Neural cell (in vitro differentiated cells): ENCODE measurements at regions not wholly inside any gene's neighbourhood (a gene's known extent, or its start where the extent isn't known, plus 50 kb on each side); places are given as distances from the start of the nearest gene placed in this dataset.

Experiments used
- H2AFZ ChIP-seq: fragments of 200-600, 300-800 bp; sonication (generic), shearing (Covaris generic); 2 replicates; pipeline ENCODE4 v1.6.0; 2014; ENCODE audit warnings: low read depth, mild to moderate bottlenecking, antibody characterized with exemption, low read length, moderate library complexity
- H3F3A ChIP-seq: fragments of 200-600 bp; shearing (Covaris generic); 2 replicates; pipeline ENCODE4 v1.6.1; 2016; ENCODE audit warnings: mild to moderate bottlenecking, moderate library complexity, mixed read lengths, antibody characterized with exemption, low read length; ENCODE audit not compliant: insufficient read depth, poor library complexity, severe bottlenecking
- H3K27ac ChIP-seq: fragments of 200-600, 300-800 bp; sonication (generic), shearing (Covaris generic); 2 replicates; pipeline ENCODE4 v1.5.1; 2014; ENCODE audit warnings: mild to moderate bottlenecking, low read length, moderate library complexity
- H3K27me3 ChIP-seq: fragments of 300-800, 200-600 bp; sonication (generic), shearing (Covaris generic); 2 replicates; pipeline ENCODE4 v1.6.0; 2014; ENCODE audit warnings: mild to moderate bottlenecking, low read depth, low read length, moderate library complexity; ENCODE audit not compliant: insufficient read depth
- H3K36me3 ChIP-seq: fragments of 300-800, 200-600 bp; sonication (generic), shearing (Covaris generic); 2 replicates; pipeline ENCODE4 v1.5.1; 2014; ENCODE audit warnings: mild to moderate bottlenecking, antibody characterized with exemption, low read length, moderate library complexity; ENCODE audit not compliant: insufficient read depth
- H3K4me2 ChIP-seq: fragments of 300-800, 200-600 bp; sonication (generic), shearing (Covaris generic); 2 replicates; pipeline ENCODE4 v1.6.0; 2014; ENCODE audit warnings: mild to moderate bottlenecking, low read length
- H3K4me3 ChIP-seq: fragments of 300-800, 200-600 bp; sonication (generic), shearing (Covaris generic); 2 replicates; pipeline ENCODE4 v1.5.1; 2014; ENCODE audit warnings: mild to moderate bottlenecking, low read length, moderate library complexity
- H3K79me2 ChIP-seq: fragments of 200-600 bp; shearing (Covaris generic); replicated peaks from 2 replicates; pipeline ENCODE4 v1.6.0; 2014; ENCODE audit warnings: mild to moderate bottlenecking, low read length, moderate library complexity; ENCODE audit not compliant: insufficient read depth
- H3K9ac ChIP-seq: fragments of 300-800, 200-600 bp; sonication (generic), shearing (Covaris generic); 2 replicates; pipeline ENCODE4 v1.6.1; 2016; ENCODE audit warnings: mild to moderate bottlenecking, low read length, mixed read lengths
- H3K9me2 ChIP-seq: fragments of 200-600 bp; shearing (Covaris generic); 2 replicates; pipeline ENCODE4 v1.6.1; 2016; ENCODE audit warnings: mild to moderate bottlenecking, low read length, mixed read lengths; ENCODE audit not compliant: insufficient read depth
- H3K9me3 ChIP-seq: fragments of 200-600, 300-800 bp; sonication (generic), shearing (Covaris generic); 2 replicates; pipeline ENCODE4 v1.6.1; 2016; ENCODE audit warnings: mild to moderate bottlenecking, mixed run types, low read length, moderate library complexity, mixed read lengths
- H4K20me1 ChIP-seq: fragments of 200-600 bp; shearing (Covaris generic); 2 replicates; pipeline ENCODE4 v1.6.1; 2016; ENCODE audit warnings: mild to moderate bottlenecking, mixed run types; ENCODE audit not compliant: insufficient read depth
- CTCF ChIP-seq: fragments of 450-650 bp; IDR thresholded peaks from 2 replicates; pipeline ENCODE4 v1.5.1; 2014; ENCODE audit warnings: antibody characterized with exemption, mild to moderate bottlenecking, moderate library complexity; ENCODE audit not compliant: poor library complexity, severe bottlenecking
- EP300 ChIP-seq: fragments of 450-650 bp; conservative IDR thresholded peaks from 2 replicates; pipeline ENCODE4 v1.6.1; 2014; ENCODE audit warnings: antibody characterized with exemption, mild to moderate bottlenecking, moderate library complexity; ENCODE audit not compliant: poor library complexity, severe bottlenecking
- EZH2 ChIP-seq: fragments of 200-600, 300-800 bp; shearing (Covaris generic), sonication (generic); IDR thresholded peaks from 2 replicates; pipeline ENCODE4 v1.6.1; 2014; ENCODE audit warnings: antibody characterized with exemption, low read length, borderline replicate concordance, mild to moderate bottlenecking; ENCODE audit not compliant: insufficient read depth, poor library complexity, severe bottlenecking
- MXI1 ChIP-seq: fragments of 450-650 bp; conservative IDR thresholded peaks from 2 replicates; pipeline ENCODE4 v1.6.1; 2014; ENCODE audit warnings: antibody characterized with exemption, mild to moderate bottlenecking; ENCODE audit not compliant: poor library complexity, severe bottlenecking
- POLR2AphosphoS5 ChIP-seq: IDR thresholded peaks from 2 replicates; pipeline ENCODE4 v1.6.1; 2012
- RAD21 ChIP-seq: fragments of 450-650 bp; conservative IDR thresholded peaks from 2 replicates; pipeline ENCODE4 v1.6.1; 2014; ENCODE audit warnings: antibody characterized with exemption, mild to moderate bottlenecking, moderate library complexity
- REST ChIP-seq: IDR thresholded peaks from 2 replicates; pipeline ENCODE4 v1.6.1; 2012; ENCODE audit warnings: borderline replicate concordance
- SMC3 ChIP-seq: fragments of 450-650 bp; conservative IDR thresholded peaks from 2 replicates; pipeline ENCODE4 v1.6.1; 2014; ENCODE audit warnings: antibody characterized with exemption, mild to moderate bottlenecking, moderate library complexity; ENCODE audit not compliant: poor library complexity
- TAF1 ChIP-seq: IDR thresholded peaks from 2 replicates; pipeline ENCODE4 v1.6.1; 2012; ENCODE audit warnings: low read depth

- H3K4me2 ChIP-seq, result no peak overlapping the region
- H3K9ac ChIP-seq, result no peak overlapping the region
- H3K27ac ChIP-seq, result no peak overlapping the region
Measured at GRCh38 chr11:112780351-112781087, 180.7 kb upstream of the NCAM1 start.

DNA sequence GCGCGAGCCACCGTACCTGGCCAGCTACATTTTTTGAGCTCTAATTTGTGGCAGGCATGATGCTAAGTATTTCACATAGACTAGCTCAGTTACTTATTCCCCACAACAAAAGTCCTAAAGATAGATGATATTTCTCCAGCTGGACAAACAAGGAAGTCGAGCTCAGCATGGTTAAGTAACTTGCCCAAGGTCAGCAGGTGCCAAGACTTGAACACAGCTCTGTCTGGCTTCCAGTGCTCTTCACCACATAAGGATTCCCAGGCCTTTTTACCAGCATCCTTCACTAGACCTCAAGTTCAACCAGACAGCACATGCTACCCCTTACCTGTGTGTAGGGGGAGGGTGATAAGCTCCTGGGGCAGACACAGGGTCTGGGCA is 177.3 kb upstream of the NCAM1 start:
- H3K79me2 ChIP-seq, result no peaks in the 10 kb centered on the region
- H3K9me3 ChIP-seq, result no peaks in the 10 kb centered on the region
- no peak overlapping the region for H3K27ac ChIP-seq
- no peak overlapping the region for H3K4me3 ChIP-seq
- H3K36me3 ChIP-seq, result no peaks in the 10 kb centered on the region
- H3K4me2 ChIP-seq, result no peak overlapping the region
- H3K9ac ChIP-seq, result no peak overlapping the region
- no peaks in the 10 kb centered on the region for H3K27me3 ChIP-seq
- H3F3A ChIP-seq, result no peaks in the 10 kb centered on the region
- no peak overlapping the region for H2AFZ ChIP-seq
- no peaks in the 10 kb centered on the region for H3K9me2 ChIP-seq
- no peaks in the 10 kb centered on the region for H4K20me1 ChIP-seq
- TF ChIP-seq POLR2AphosphoS5, result no peak
- TF ChIP-seq MXI1, result no peak
- no peak for TF ChIP-seq SMC3
- TF ChIP-seq EP300, result no peak
- no peak for TF ChIP-seq TAF1
- TF ChIP-seq EZH2, result no peak
- no peak for TF ChIP-seq REST
- no peak for TF ChIP-seq RAD21

More at GRCh38 chr11:112780351-112781087, 180.7 kb upstream of the NCAM1 start:
- H3K79me2 ChIP-seq, result no peaks in the 10 kb centered on the region
- H3K27me3 ChIP-seq, result no peaks in the 10 kb centered on the region
- H3K4me3 ChIP-seq, result no peak overlapping the region
- no peaks in the 10 kb centered on the region for H3K9me2 ChIP-seq
- H3F3A ChIP-seq, result no peaks in the 10 kb centered on the region
- H3K36me3 ChIP-seq, result no peaks in the 10 kb centered on the region
- TF ChIP-seq CTCF, result no peak
- TF ChIP-seq POLR2AphosphoS5, result no peak
- TF ChIP-seq RAD21, result no peak
- TF ChIP-seq REST, result no peak
- no peak for TF ChIP-seq MXI1
- TF ChIP-seq TAF1, result no peak
- no peak for TF ChIP-seq SMC3
- TF ChIP-seq EP300, result no peak
- no peak for TF ChIP-seq EZH2
- H3K9me3 ChIP-seq, result no peaks in the 10 kb centered on the region
- no peaks in the 10 kb centered on the region for H4K20me1 ChIP-seq
- H2AFZ ChIP-seq, result no peak overlapping the region
